Stimulated activated CD4-positive, alpha-beta T cell treated with anti-CD3 and anti-CD28 coated beads, Interleukin-12 subunit alpha, Interleukin-12 subunit beta, amount 100 ng/mL, for 4 hours (primary cell): ENCODE measurements at regions not wholly inside any gene's neighbourhood (a gene's known extent, or its start where the extent isn't known, plus 50 kb on each side); places are given as distances from the start of the nearest gene placed in this dataset.
"Not testable (repeated sequence)": the region's sequence is repeated elsewhere in the genome, so short reads cannot be mapped to it uniquely, and the experiment has no call there.

ENCODE experiments used
- DNase-seq: peaks from one replicate; pipeline ENCODE4 v3.0.0-alpha.2; 2020

GRCh38 chr21:28150778-28151177, 841.9 kb downstream of the LTN1 start:
- no peak for DNase-seq

GRCh38 chr21:28148400-28149064, 844.1 kb downstream of the LTN1 start:
- no peak for DNase-seq

- DNase-seq = no peak
These were observed 848.0 kb downstream of the LTN1 start for GRCh38 chr21:28144653-28145052.

GRCh38 chr21:28144089-28144488, 848.6 kb downstream of the LTN1 start:
- no peak for DNase-seq

GRCh38 chr21:28142697-28143096, 850.0 kb downstream of the LTN1 start:
- no peak for DNase-seq

- DNase-seq = no peak
These were observed 854.4 kb downstream of the LTN1 start for GRCh38 chr21:28138272-28138671.

- DNase-seq = no peak
These were observed 855.9 kb downstream of the LTN1 start for GRCh38 chr21:28136656-28137255.

GRCh38 chr21:28135646-28136045, 857.0 kb downstream of the LTN1 start:
- DNase-seq = no peak

- DNase-seq = no peak
These were observed 859.6 kb downstream of the LTN1 start for GRCh38 chr21:28133116-28133515.

- DNase-seq = no peak
These were observed 860.0 kb downstream of the LTN1 start for GRCh38 chr21:28132713-28133112.

GRCh38 chr21:28127175-28127785, 865.4 kb downstream of the LTN1 start:
- no peak for DNase-seq

- DNase-seq = no peak
These were observed 866.0 kb downstream of the LTN1 start for GRCh38 chr21:28126521-28127174.

GRCh38 chr21:28124541-28124940, 868.1 kb downstream of the LTN1 start:
- DNase-seq = no peak

- DNase-seq = no peak
These were observed 874.1 kb downstream of the LTN1 start for GRCh38 chr21:28118570-28118969.

- not testable (repeated sequence) for DNase-seq
These were observed 877.7 kb downstream of the LTN1 start for GRCh38 chr21:28114986-28115385.

- DNase-seq = no peak
These were observed 879.0 kb downstream of the LTN1 start for GRCh38 chr21:28113718-28114117.

GRCh38 chr21:28112511-28112910, 880.2 kb downstream of the LTN1 start:
- DNase-seq = no peak

- no peak for DNase-seq
These were observed 881.5 kb downstream of the LTN1 start for GRCh38 chr21:28111151-28111619.

- no peak for DNase-seq
These were observed 882.0 kb downstream of the LTN1 start for GRCh38 chr21:28110716-28111115.

GRCh38 chr21:28110074-28110473, 882.6 kb downstream of the LTN1 start:
- no peak for DNase-seq

GRCh38 chr21:28106370-28106890, 886.2 kb downstream of the LTN1 start:
- DNase-seq = no peak

- DNase-seq = no peak
These were observed 888.3 kb downstream of the LTN1 start for GRCh38 chr21:28104346-28104745.

GRCh38 chr21:28100366-28100765, 892.3 kb downstream of the LTN1 start:
- DNase-seq = no peak
